ENCODE measurements at regions not wholly inside any gene's neighbourhood (a gene's known extent, or its start where the extent isn't known, plus 50 kb on each side); places are given as distances from the start of the nearest gene placed in this dataset.

DNA sequence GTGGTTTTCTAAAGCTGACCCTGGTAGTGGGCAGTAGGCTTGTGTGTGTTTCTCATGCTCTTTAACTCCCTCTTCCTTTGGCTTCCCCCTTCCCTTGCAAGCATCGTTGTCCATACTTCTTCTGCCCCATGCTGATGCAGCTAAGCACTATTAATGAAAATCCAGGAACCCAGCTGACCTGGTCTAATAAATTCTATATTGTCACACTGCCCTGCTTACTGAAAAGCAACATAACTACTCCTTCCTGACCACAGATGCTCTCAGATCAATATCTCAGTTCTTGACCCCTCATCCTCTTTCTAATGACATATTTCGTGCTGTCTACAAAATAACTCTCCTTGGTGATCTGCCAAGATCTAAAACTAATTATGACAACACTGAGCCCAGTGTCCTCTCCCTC is 405.5 kb downstream of the EFNA5 start:
- Mint-ChIP-seq H3K4me3 (ENCODE audit: unreplicated experiment) (no peak overlapping the region), H3K27me3 (ENCODE audit: insufficient read depth, unreplicated experiment) (no peaks in the 10 kb centered on the region), H3K4me1 (ENCODE audit: insufficient read depth, unreplicated experiment) (no peaks in the 10 kb centered on the region), H3K36me3 (ENCODE audit: insufficient read depth, unreplicated experiment) (no peaks in the 10 kb centered on the region), H3K9me3 (ENCODE audit: unreplicated experiment) (peaks cover 14% of the 10 kb centered on the region), H3K27ac (ENCODE audit: low read depth, unreplicated experiment) (no peak overlapping the region)
- POLR2A ChIA-PET = no interaction called here
- TF ChIP-seq, protein P1, sequence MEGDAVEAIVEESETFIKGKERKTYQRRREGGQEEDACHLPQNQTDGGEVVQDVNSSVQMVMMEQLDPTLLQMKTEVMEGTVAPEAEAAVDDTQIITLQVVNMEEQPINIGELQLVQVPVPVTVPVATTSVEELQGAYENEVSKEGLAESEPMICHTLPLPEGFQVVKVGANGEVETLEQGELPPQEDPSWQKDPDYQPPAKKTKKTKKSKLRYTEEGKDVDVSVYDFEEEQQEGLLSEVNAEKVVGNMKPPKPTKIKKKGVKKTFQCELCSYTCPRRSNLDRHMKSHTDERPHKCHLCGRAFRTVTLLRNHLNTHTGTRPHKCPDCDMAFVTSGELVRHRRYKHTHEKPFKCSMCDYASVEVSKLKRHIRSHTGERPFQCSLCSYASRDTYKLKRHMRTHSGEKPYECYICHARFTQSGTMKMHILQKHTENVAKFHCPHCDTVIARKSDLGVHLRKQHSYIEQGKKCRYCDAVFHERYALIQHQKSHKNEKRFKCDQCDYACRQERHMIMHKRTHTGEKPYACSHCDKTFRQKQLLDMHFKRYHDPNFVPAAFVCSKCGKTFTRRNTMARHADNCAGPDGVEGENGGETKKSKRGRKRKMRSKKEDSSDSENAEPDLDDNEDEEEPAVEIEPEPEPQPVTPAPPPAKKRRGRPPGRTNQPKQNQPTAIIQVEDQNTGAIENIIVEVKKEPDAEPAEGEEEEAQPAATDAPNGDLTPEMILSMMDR (IDR thresholded peaks at IDR 0.05; ENCODE audit: unreplicated experiment) = no peak
- no peak for DNase-seq (ENCODE audit: unreplicated experiment)
- intact Hi-C loops (cut with micrococcal nuclease) = no loop called here
- CTCF ChIA-PET = interaction anchor here (0.5 to 0.6 kb wide), 2 partner anchors 31 to 853 kb away, joined by 3 read pairs; no protein-coding TSS in a partner anchor
- no TSS peak for BruUV-seq (replicated peaks)

DNA sequence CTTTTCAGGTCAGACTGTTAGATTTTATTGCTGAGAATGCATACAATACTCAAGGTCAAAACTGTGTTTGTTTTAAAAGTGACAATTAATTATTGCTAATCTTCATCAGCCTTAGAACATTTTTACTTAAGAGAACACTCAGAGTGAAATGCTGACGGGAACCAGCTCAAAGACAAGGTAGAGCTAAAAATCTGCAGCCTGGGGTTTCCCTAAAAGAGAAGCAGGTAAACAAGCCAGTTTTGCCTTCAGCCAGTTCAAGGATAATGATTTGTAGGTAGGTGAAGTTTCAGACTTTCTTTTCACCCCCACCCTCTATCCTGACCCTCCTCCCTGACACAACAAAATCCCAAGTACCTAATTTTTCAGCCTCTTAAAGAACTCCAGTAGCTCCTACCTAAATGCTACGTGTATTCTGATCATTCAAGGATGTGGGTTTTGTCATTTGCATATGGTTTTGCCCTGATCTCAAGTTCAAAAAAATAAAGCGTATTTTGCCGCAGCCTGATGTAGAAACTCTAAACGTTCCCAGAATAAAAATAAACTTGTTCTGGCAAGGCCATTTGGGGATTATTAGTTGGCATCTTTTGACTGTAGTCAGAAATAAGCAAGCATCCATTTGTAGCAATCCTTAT is 407.2 kb downstream of the EFNA5 start:
- peaks cover 14% of the 10 kb centered on the region for H3K9me3 Mint-ChIP-seq (ENCODE audit: unreplicated experiment)
- H3K27me3 Mint-ChIP-seq (ENCODE audit: insufficient read depth, unreplicated experiment) = no peaks in the 10 kb centered on the region
- no peak overlapping the region for H3K4me3 Mint-ChIP-seq (ENCODE audit: unreplicated experiment)
- DNase-seq (ENCODE audit: unreplicated experiment) = no peak
- intact Hi-C loops (cut with micrococcal nuclease) = no loop called here
- ChIA-PET CTCF (no interaction called here), POLR2A (no interaction called here)
- H3K36me3 Mint-ChIP-seq (ENCODE audit: insufficient read depth, unreplicated experiment) = no peaks in the 10 kb centered on the region
- TF ChIP-seq, protein P1 (IDR thresholded peaks at IDR 0.05; ENCODE audit: unreplicated experiment) = no peak
- no peaks in the 10 kb centered on the region for H3K4me1 Mint-ChIP-seq (ENCODE audit: insufficient read depth, unreplicated experiment)
- BruUV-seq (replicated peaks) = no TSS peak
- no peak overlapping the region for H3K27ac Mint-ChIP-seq (ENCODE audit: low read depth, unreplicated experiment)

DNA sequence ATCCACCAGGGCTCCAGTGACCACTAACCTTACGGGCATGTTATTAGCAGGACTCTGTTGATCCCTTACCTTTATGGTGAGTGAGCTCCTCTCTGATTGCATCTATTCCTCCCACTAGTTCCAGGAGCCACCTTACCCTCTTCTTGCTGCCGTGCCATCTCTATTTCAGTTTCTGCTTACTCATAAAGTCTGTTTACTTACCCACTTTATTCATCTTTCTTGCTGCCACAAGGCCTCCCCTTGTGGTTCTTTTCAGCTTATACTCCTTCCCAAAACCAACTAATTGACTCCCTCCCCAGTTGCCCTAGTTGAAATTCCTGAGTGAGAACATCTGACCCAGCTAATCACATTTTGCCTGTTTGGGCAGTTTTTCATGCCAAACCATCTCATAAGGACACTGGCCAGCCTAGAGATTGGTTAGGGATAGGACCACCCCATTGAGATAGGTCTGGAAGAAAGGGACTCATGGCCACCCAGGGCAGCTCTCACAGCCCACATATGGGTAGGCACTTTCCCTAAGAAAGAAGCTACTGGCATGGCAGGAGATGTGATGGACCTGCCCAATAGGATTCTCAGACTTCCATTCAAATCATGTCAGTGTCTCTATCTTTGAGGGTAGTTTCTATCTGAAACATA is 412.7 kb downstream of the EFNA5 start:
- no peak overlapping the region for H3K4me3 Mint-ChIP-seq (ENCODE audit: unreplicated experiment)
- DNase-seq (ENCODE audit: unreplicated experiment) = no peak
- peaks cover 14% of the 10 kb centered on the region for H3K9me3 Mint-ChIP-seq (ENCODE audit: unreplicated experiment)
- no peak overlapping the region for H3K27ac Mint-ChIP-seq (ENCODE audit: low read depth, unreplicated experiment)
- BruUV-seq (replicated peaks) = no TSS peak
- no peaks in the 10 kb centered on the region for H3K27me3 Mint-ChIP-seq (ENCODE audit: insufficient read depth, unreplicated experiment)
- TF ChIP-seq, protein P1 (IDR thresholded peaks at IDR 0.05; ENCODE audit: unreplicated experiment) = no peak
- H3K4me1 Mint-ChIP-seq (ENCODE audit: insufficient read depth, unreplicated experiment) = no peaks in the 10 kb centered on the region
- CTCF ChIA-PET = interaction anchor here (0.5 to 1.9 kb wide), 6 partner anchors 10 to 340 kb away, joined by 3 to 18 read pairs (median 3); no protein-coding TSS in a partner anchor
- intact Hi-C loops (cut with micrococcal nuclease) = no loop called here
- POLR2A ChIA-PET = interaction anchor here (0.8 kb wide), 1 partner anchor 13 kb away, joined by 3 read pairs; no protein-coding TSS in a partner anchor
- H3K36me3 Mint-ChIP-seq (ENCODE audit: insufficient read depth, unreplicated experiment) = no peaks in the 10 kb centered on the region

- Mint-ChIP-seq H3K36me3 (ENCODE audit: insufficient read depth, unreplicated experiment) (no peaks in the 10 kb centered on the region), H3K27ac (ENCODE audit: low read depth, unreplicated experiment) (no peak overlapping the region), H3K27me3 (ENCODE audit: insufficient read depth, unreplicated experiment) (no peaks in the 10 kb centered on the region), H3K9me3 (ENCODE audit: unreplicated experiment) (no peaks in the 10 kb centered on the region), H3K4me3 (ENCODE audit: unreplicated experiment) (no peak overlapping the region), H3K4me1 (ENCODE audit: insufficient read depth, unreplicated experiment) (no peaks in the 10 kb centered on the region)
- no TSS peak for BruUV-seq (replicated peaks)
- intact Hi-C loops (cut with micrococcal nuclease) = no loop called here
- ChIA-PET CTCF (no interaction called here), POLR2A (no interaction called here)
- no peak for DNase-seq (ENCODE audit: unreplicated experiment)
- TF ChIP-seq, protein P1 (IDR thresholded peaks at IDR 0.05; ENCODE audit: unreplicated experiment) = no peak
Measured at GRCh38 chr5:107254902-107255234, 415.9 kb downstream of the EFNA5 start.

Measured in MCF 10A (cell line).